Stimulated activated CD8-positive, alpha-beta memory T cell treated with anti-CD3 and anti-CD28 coated beads, Interleukin-4, amount 100 ng/mL, for 48 hours (primary cell): ENCODE measurements at regions not wholly inside any gene's neighbourhood (a gene's known extent, or its start where the extent isn't known, plus 50 kb on each side); places are given as distances from the start of the nearest gene placed in this dataset.

Experiments used
- DNase-seq: peaks from one replicate; pipeline ENCODE4 v3.0.0-alpha.2; 2020

- no peak for DNase-seq
Observed at GRCh38 chr1:17877316-17877715, 122.2 kb downstream of the ACTL8 start.

DNA sequence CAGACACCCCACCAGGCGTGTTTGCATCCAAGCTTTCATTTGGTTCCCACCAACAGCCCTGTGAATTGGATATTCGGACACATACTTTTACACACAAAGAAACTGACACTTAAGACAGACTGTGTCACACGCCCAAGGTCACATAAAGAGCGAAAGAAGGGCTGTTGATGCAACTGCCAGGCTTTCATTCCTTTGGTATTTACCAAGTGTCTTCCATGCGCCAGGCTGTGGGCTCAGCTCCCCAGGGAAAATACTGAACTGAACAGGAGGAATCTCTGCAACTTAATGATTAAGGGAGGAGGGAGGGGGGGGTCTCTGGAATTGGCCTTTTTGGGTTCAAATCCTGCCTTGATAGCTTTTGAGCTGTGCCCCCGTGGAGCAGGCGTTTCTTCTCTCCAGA is 122.8 kb downstream of the ACTL8 start:
- no peak for DNase-seq

DNA sequence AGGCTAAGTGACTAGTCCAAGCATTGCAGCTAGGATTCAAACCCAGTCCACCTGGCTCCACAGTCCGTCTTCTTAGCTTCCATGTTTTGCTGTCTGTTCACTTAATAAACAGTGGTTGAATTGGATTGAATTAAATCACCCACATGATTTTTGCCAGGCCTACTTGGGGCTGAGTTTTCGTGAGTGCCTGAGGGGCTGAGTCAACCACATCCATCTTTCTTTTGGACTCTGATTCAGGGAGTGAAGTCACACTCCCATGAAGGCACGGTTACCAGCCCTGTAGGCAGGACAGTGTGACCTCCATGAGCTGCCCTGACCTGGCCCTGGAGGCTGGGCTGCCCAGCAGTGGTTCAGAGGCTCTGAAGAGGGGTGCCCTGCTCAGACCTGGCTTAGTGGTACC is 123.7 kb downstream of the ACTL8 start:
- no peak for DNase-seq

DNA sequence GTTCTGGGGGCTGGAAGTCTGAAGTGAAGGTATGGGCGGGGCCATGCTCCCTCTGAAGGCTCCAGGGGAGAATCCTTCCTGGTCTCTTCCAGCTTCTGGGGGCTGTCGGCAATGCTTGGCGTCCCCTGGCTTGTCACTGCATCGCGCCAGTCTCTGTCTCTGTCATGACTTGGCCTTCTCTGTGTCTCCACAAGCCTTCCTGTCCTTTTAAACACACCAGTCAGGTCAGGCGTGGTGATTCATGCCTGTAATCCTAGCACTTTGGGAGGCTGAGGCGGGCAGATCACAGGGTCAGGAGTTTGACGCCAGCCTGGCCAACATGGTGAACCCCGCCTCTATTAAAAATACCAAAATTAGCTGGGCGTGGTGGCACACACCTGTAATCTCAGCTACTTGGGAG is 125.3 kb downstream of the ACTL8 start:
- DNase-seq, result no peak

DNA sequence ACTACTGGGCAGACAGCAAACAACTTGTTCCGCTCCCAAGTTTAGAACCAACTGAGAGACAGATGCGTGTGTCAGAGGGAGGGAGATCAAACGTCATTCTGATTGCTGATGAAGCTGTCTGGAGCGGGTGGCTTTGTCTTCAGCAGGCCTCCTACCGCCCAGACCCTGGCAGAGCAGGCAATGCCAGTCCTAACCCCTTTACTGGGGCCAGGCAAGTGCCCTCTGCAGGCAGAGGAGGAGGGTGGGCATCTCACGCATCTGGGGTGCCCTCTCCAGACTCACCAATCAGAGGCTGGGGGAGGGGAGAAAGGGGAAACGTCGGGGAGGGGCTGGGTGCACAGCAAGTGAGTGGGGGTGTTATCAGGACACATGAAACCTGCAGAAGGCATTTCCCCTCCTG is 126.6 kb downstream of the ACTL8 start:
- no peak for DNase-seq

- no peak for DNase-seq
Observed at GRCh38 chr1:17883136-17883535, 128.0 kb downstream of the ACTL8 start.

DNA sequence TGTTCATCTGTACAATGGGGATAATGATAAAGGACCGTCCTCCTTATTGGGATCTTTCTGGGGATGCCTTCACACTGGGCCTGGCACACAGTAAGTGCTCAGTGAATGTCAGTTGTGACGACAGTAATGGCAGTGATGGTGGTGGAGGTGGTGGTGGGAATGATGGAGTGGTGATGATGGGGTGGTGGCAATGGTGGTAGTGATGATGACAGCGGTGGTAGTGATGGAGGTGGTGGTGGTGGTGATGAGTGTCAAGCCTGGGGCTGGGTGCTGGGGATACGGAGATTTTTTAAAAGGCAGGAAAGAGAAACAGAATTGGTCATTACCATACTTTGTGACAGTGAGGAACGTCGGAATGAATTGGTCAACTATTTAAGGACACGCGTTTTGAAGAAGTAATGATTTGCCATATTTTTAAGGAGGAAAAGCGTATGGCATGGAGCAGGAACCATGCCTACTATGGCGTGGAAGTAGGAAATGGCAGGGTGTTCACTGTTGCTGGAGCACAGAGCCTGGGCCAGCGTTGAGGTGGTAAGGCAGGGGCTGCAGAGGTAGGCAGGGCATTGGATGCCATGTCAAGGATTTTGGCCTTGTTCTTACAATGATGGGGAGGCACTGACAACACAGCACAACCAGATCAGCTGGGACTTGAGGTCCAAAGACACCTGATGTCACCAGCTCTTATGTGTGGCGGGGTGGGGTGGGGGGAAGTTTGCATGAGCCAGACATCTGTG is 128.7 kb downstream of the ACTL8 start:
- no peak for DNase-seq

DNA sequence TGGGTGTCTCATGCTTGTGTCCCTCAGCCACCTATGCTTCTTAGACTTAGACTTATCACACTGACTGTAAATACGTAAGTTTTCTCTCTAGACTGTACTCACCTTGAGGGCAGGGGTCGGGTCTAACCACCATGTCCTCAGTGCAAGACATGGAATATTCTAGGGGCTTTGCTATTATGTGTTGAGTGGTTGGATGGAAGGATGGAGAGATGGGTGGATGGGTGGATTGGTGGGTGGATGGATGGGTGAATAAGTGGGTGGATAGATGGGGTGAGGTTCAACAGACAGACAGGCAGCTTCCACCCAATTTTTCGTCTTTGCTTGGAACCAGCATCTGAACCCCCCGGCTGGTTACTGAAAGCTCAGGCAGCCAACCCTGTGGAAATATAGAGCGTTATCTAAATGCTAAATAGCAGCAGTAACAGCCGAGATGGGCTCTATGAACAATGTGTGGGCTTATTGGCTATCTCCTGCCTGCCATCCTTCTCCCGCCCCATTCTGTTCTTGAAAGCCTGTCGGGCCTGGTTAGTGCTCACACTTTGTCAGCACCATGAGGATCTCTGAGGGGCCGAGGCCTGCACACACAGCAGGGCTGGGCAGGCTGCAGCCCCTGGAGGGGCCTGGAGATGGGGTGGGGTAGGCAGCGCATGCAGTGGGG is 130.7 kb downstream of the ACTL8 start:
- DNase-seq, result no peak

DNA sequence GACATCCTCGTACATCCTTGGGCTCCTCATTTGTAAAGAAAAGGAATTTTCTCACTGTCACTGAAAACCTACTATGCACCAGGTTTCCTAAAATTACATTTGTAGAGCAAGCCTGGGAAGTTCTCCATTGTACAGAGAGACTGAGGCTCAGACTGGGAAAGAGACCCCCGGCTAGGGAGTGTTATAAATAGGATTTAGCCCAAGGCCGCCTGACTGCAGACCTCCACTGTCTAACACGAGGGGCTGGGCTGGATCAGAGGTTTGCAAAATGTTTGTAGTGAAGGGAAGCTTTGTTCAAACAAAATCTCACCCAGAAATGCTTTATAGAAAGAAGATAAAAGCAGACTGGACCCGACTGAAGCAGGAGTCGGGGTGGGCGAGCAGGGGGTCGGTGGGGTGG is 131.3 kb downstream of the ACTL8 start:
- no peak for DNase-seq

DNA sequence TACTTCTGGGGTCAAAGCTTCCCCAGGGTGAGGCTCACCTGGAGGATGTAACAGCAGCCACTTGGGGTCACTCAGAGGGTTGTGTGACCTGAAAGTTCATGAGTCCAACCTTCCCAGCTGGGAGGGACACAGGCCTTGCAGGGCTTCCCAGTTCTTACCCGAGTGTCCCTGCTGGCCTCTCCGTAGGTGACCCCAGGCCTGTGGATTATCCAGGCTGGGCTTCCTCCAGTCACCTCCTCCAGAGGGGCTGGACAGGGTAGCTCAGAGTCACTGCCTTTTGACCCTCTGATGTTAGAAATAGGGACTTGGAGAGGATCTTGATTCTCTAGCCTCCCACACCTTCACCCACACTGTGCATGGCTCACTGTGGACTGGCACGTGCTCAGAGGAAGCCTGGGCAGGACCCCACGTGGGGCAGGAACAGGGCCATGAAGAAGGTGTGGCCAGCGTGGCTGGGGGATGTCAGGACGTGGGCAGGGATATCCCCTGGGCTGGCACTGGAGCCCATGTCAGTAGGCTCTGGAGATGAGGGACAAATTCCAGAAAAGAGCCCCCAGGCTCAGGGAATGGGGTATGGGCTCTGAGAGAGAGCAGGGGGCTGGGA is 131.8 kb downstream of the ACTL8 start:
- no peak for DNase-seq

GRCh38 chr1:17887661-17888371 is 132.7 kb downstream of the ACTL8 start:
- DNase-seq, result no peak

- DNase-seq, result no peak
Observed at GRCh38 chr1:17890056-17890814, 135.1 kb downstream of the ACTL8 start.

- DNase-seq, result no peak
Observed at GRCh38 chr1:17890815-17891191, 135.7 kb downstream of the ACTL8 start.

DNA sequence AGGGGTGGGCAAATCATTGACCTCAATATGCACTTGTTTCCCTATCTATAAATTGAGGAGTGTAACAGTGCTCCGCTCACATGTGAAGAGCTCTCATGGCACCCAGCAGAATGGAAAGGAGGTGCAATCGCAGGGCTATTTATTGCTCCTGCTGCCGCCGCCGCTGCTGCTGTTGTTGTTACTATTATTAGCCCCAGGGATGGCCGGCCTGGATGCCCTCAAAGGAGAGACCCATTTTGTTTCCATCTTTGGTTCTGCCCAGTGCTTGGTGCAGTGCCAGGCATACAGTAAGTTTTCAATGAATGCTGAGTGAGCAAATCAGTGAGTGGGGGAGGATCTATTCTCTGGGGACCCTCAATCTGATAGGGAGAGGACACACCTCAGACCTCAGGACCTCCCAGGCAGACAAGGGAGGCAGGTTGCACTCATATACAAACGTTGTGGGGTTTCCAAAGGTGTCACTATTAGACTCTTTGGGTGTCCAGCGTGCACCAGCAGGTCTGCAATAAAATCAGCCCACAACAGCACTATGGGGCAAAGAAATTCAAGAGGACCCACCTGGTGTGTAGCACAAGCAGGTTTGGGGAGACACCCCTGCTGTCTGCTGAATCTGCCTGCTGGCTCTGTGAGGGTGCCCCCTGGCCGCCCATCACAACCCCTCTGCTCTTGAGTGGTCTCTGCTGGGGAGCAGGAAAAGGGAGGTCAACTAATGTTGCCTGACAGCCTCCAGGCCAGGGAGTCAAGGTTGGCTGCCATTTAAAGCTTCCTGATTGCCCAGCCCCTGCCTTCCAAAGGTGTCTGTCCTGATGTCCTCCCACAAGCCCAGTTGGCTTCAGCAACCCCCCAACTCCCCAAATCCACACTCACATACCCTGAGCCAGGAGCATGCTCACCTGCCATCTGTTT is 136.3 kb downstream of the ACTL8 start:
- no peak for DNase-seq

GRCh38 chr1:17892225-17892624 is 137.1 kb downstream of the ACTL8 start:
- no peak for DNase-seq

DNA sequence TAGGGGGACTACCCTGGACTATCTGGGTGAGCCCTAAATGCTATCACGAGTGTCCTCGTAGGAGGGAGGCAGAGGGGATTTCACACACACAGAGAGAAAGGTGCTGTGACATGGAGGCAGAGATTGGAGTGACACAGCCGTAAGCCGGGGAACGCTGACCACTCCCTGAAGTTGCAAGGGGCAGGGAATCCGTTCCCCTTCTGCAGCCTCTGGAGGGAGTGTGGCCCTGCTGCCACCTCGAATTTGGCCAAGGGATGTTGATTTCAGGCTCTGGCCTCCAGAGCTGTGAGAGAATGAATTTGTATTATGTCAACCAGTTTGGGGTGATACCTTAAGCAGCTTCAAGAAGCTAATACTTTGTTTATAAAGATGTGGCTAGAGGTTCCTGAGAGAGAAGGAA is 137.7 kb downstream of the ACTL8 start:
- no peak for DNase-seq

DNA sequence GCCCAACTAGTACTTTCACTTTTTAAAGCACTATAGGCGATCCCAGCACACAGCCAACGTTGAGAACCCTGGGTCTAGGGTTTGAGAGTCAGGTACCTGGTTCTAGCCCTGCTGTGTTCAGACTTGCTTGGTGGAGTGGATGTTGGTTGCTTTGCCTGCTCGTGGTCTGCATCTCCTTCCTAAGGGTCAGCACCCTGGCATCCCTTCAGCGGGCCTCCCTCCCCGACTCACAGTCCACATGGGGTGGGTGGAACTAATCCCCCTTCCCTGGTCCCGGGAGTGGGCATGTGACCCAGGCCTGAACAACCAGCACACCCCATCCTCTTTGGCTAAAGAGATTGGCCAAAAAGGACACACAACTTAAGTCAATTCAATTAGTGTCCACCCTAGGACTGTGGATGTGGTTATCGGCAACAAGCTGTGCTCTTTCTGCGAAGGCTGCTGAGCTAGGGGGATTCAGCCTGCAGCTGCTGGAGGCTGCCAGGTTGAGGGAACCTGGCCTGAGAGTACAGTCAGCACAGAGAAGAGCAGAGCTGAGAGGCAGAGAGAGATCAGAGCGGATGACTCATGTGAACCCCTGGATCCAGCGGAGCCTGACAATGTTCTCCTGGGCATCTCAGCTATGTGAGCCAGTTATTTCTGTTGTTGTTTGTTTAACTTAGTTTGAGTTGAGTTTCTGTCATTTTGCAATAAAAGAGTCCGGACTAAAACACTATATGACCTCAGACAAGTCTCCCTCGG is 138.9 kb downstream of the ACTL8 start:
- no peak for DNase-seq

DNA sequence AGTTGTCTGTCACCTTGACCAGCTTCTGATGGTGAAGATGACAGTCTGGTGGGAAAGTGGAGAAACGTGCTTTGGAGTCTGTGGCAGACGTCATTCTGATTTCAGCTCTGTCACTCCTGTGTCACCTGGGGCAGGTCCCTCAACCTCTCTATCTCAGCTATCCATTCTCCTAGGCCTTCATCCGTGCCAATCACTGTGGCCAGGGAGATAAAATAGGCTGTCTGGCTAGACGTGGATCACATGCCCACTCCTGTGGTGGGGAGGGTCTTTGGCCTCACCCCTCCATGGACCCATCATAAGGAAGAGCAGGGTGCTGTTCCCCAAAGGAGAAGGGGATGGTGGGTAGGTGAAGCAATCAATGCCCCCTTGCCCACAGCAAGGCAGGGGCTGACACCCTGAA is 140.3 kb downstream of the ACTL8 start:
- no peak for DNase-seq

DNA sequence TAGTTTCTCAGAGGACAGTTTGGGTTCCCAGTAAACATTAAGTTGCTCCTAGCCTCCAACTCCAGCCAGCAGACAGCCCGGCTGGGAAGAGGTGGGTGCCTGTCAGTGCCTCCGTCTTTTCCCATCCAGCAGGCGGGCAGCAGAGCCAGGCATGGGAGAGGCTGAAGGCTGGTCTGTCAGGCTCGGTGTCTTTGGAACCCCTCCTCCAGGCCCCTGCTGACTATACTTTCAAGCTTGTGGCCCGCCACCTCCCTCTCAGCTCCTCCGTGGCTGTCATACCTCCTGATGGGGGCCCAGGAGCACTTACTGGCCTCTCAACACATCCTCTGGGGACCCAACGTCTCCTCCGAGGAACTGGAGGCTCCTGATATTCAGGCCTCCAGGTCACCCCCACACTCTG is 140.9 kb downstream of the ACTL8 start:
- DNase-seq, result no peak

- DNase-seq, result no peak
Observed at GRCh38 chr1:17903386-17903785, 148.3 kb downstream of the ACTL8 start.

DNA sequence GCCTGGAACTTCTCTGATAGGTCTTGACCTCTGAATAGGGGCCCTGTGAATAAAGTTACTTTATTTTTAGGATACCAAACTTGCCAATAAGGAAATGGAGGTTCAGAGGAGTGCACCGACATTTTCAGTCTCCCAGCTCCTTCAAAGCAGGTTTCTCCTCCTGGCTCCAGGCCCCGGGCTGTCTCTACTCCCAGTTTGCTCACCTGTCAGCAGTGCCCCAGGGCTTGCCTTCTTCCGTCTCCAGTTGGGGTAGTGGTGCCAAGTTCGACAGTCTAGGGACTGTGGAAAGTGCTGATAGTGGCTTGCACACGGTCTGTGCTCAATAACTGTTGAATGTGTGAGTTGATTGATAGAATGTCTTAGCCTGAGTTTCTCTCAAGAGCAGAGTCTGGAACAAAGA is 149.2 kb downstream of the ACTL8 start:
- no peak for DNase-seq
